OCI-M1 (cell line): ENCODE measurements at regions not wholly inside any gene's neighbourhood (a gene's known extent, or its start where the extent isn't known, plus 50 kb on each side); places are given as distances from the start of the nearest gene placed in this dataset.

Experiments
- DNase-seq: peaks from one replicate; lab custom pipeline; 2025; lab: John Stamatoyannopoulos, UW

DNA sequence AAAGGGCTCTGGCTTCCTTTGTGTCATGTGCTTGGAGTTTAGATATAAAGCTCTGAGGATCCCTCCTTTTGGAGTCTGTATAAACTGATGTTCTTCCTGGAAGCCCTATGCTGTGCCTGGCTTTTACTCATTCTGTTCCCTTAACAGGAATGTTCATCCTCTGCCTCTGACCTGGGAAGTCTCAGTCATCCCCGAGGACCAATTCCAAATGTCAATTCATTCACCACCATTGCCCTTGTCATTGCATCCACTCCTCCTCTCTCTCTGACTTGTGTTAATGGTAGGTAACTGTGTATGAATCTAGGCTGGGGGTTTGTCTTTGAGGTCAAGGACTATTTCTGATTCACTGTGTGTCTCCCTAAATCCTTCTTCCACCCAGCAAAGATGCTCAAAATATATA is 204.2 kb upstream of the CAMK1G start:
- no peak for DNase-seq

DNA sequence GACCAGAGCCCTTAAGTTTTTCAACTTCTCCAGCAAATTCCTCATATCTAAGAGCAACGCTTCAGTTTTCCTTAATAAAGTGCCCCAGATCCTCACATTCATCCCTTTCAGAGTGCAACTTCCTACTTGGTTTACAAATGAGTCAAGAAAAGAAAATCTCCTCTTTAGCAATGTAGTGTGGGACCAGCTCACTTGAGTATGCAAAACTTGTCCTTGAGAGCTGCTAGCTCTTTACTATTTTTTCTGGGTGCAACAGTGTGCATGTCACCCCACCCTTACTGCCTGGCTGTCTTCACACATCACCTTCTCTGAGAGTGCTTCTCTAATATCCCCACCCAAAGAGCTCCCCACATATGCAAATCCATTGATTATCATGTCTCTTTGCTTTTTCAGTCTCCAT is 203.1 kb upstream of the CAMK1G start:
- no peak for DNase-seq

DNA sequence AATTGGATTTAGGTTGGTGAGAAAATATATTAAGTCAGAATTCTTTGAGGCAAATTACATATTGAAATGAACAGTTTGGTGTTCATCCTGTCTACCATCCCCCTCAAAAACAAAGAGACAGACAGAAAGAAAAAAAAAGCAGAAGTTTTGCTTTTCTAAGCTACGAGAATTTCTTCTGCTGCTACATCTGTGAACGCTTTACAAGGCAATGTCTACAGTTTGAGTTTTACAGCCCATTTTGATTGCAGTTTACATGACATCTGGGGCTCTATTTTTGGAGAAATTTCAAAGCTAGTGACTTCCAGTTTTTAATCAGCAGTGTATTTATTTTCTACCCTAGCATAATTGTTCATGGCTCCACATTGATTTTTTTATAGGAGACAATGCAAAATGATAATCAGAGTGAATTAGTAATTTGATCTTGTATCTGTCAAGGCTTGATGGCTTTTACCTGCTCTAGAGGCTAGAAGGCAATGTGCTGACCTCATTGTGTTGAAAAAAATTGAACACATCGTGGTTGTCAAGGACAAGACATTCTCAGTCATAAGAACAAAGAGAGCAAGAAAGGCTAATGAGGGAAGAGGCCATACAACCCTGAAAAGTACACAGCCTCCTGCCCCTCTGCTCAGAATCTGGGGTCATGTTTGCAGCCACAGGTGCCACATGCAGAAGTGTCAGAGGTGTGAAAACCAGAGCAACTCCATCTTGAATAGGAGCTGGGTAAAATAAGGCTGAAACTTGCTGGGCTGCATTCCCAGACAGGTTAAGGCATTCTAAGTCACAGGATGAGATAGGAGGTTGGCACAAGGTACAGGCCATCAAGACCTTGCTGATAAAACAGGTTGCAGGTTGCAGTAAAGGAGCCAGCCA is 201.0 kb upstream of the CAMK1G start:
- DNase-seq = peak; percentile 16

DNA sequence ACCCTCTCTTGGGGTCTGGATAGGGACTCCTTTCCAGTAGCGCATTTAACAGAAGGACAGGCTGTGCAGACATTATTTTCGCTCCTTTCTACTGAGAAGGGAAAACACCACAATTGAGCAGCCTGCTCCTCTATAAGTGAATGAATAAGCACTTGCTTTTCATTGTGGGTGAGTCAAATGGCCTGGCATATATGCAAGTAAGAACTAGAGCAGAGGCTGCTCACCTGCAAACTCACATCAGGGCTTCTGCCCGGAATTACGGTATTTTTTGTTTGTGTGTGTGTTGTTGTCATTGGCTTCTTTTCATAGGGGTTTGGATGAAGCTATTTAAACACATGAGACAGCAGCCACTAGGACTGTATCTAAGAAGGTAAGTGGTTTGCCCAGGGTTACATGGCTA is 200.1 kb upstream of the CAMK1G start:
- DNase-seq = peak; percentile 16

DNA sequence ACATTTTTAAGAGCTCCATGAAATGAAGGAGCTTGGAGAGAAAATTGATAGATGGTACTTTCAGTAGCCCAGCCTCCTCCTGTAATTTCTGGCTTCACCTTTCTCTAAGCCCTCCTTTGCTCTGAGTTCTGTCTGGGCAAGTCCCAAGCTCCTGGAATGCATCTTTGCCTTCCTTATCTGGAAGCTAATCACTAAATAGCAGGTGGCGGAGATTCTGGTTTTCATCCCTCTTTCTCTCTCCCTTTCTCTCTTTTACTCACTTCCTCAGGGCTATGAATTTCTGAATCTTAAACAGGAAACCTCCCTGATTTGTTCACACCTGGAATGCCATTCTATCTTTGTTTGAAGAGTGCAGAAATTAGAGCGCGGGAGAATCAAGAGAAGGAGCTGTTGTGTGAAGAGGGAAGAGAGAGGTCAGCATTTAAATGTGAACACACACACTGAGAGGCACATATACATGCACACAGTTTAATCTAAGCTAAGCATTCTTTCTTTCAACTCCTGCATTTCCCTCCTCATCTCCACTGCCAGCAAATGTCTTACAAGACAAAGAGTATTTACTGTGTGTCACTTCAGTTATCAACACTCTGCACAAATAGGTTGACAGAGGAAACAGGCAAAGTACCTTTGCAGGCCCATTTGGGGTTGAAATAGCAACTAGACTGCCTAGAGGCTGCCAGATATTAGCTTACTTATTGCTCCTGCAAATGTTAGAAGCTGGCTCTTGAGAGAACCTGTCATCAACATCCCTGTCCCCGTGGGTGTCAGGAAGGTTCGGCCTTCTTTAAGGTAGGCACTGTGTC is 199.4 kb upstream of the CAMK1G start:
- no peak for DNase-seq

DNA sequence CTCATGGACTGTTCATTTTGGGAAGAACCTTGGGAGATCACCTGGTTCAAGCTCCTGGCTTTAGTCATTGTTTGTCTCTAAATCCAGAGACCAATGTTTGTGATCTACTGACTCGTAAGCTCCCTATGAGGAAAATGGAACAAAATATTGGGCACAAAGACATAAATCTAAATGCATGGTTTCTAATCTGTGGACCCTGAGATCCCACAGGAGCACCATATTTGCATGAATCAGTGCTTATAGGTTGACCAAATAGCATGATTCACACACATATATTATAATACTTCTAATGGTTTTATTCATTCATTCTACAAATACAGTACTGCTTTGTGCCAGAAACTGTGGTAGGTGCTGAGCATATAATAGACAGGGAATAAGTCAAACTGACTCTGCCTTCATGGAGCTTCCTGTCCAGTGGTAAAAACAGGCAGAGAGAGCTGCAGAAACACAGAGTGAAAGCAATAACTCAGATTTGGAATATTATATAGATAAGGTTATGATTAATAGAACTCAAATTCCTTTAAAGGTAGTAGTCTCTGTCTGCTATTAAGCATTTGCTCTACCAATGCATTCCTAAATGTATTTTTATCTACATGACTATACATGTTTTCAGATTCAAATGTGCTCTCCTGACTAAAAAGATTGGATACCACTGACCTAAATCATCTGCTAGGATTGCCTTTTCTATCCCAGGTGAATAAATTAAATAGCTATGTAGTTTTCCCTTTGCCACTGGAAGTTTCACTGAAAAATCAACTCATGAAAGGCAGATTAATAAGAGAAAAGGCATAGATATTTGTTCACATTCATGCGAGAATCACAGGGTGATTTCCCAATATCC is 198.6 kb upstream of the CAMK1G start:
- no peak for DNase-seq

DNA sequence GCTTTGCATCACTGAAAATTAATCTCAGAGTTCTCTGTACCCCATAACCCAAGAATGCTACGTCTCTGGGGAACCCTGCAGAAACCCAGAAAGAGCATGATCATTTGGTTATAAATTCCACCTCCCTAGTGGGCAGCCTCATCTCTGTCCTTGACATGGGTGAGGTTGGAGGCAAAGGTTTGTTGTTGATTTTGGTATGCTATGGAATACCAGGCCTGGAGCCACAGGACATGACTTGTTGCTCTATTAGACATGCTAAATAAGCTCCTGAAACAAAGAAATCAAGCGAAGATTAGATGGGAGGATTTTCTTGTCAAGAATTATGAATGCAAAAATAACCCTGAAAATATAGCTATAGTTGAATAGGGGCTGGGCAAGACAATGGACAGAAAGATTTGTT is 197.4 kb upstream of the CAMK1G start:
- no peak for DNase-seq

DNA sequence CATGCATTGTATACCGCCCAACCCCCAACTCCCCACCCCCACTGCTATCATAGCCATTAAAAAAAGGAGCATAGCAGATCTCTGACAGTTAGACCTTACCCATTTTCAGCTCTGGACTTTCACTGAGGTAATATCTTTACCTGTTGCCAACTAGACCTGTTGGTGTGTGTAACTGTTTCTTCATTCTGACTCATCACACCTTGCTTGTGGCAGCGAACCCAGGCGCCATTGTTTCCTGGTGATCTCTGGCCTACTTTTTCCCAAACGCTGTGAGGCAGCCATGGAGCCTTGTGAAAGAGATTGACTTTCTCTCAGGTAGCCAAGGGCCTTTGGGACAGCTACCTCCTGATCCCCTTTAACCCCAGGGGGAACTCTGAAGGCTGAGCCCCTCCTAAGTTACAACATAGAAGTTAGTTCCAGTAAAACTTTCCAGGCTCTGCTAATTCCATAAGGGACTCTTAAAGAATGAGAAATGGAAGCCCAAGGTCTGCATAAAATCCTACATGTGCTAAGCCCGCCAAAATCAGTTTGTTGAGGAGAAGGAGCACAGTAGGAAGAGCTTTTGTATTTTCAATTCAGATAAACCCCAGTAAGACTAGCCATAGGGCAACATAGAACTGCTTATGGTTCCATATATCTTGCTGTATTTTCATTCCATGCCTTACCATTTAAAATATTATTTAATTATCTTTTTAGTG is 196.1 kb upstream of the CAMK1G start:
- no peak for DNase-seq

DNA sequence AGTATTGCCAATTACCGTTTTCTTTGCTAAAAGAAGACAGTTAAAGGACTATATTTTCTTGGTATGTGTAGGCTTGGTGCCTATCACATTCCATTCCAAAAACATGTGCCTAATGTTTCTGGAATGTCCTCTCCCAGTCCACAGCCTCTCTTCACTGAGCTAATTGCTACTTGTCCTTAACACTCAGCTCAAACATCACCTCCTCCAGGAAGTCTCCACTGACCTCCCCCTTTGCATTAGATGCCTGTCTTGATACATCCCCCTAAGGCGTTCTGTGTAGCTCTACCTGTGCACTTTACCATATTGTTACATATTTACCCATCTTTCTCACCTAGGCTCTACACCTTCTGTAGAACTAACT is 195.6 kb upstream of the CAMK1G start:
- no peak for DNase-seq

DNA sequence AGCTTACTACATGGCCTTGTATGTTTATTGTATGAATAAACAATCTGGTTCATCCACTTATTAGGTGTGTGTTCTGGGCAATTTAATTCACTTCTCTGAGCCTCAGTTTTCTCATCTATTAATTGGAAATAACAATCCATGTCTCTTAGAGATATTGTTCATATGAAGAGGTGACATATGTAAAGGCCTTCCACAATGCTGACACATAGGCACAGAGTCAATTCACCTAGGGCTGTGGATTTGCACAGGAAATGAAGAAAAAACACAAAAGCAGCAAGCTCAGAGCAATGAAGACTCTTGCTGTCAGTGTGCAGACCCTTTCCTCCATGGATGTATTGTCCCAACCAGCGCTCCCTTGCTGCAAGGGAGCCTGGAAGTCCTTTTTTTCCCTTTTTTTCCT is 195.2 kb upstream of the CAMK1G start:
- no peak for DNase-seq

DNA sequence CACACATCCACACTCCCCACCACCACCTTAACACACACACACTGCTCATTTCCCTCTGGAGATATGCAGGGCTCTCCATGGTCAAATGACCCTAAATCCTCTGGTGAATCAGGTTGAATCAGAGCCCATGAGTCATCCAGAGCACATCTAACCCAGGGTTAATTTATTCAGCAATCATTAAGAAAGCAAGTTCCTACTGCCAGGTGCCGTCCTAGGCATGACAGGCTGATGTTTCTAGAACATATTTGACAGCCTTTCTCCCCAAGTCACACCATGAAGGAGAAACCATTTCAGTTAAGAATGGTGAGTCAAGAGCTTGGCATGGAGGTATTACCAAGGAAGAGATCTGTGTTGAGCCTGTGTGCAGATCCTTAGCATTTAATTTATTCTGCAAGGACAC is 194.3 kb upstream of the CAMK1G start:
- peak; percentile 6 for DNase-seq

DNA sequence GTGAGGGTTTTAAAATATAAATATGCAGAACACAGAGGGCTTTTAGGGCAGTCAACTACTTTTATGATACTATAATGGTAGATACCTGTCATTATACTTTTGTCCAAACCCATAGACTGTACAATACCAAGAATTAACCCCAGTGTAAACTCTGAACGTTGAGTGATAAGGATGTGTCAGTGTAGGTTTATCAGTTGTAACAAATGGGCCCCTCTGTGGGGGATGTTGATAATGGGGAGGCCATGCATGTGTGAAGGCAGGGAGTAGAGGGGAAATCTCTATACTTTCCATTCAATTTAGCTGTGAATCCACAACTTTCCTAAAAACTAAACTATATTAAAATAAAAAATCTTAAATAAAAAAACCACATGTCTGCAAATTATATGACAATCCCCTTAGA is 193.5 kb upstream of the CAMK1G start:
- DNase-seq = peak; percentile 32

DNA sequence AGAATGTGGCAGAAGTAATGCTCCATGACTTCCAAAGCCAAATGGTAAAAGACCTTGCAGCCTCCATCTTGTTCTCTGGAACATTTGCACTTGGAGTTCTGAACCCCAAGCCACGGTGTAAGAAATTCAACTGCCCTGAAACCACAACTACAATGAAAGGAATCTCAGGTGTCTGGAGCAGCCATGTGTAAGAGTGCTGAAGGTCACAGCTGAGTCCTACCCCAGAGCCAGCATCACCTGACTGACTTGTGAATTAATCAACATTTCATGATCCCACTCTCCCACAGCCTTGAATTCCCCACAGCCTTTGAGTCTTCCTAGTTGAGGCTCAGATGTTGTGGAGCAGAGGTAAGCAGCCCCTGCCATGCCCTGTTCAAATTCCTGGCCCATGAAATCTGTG is 192.8 kb upstream of the CAMK1G start:
- no peak for DNase-seq

DNA sequence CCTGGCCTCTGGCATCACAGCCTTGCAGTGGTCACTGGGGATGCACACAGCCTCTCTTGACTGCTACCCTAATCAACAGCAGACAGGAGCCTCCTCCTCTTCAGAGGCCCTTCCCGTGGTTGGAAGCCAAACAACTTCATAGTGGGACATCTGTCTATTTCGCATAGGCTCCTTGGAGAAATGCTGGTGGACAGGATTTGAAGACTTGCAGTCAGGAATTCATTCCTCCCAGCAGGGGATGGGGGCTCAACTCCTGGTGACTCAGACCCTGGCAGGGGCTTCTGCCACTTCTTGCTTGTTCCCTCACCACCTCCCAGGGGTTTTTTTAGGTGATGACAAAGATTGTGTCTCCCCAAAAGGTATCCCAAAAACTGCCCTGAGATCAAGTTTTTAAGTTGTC is 191.7 kb upstream of the CAMK1G start:
- no peak for DNase-seq

DNA sequence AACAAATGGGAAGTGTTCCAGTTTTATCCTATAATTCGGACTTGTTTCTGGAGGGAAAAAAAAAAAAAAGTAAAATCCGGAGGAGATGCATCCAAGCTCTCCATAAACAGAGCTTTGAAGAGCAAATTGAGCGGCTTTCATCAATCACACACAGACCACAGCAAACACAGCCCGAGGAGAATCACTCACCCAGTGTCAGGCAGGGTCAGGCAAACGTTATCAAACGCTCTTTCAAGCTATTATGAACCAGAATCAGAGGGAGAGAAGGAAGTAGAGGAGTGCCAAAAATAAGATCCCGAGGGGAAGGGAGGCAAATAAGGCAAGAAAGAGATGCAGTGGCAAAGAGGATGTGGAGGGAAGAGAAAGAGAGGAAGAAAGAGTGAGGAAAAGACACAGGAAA is 188.3 kb upstream of the CAMK1G start:
- DNase-seq = no peak

DNA sequence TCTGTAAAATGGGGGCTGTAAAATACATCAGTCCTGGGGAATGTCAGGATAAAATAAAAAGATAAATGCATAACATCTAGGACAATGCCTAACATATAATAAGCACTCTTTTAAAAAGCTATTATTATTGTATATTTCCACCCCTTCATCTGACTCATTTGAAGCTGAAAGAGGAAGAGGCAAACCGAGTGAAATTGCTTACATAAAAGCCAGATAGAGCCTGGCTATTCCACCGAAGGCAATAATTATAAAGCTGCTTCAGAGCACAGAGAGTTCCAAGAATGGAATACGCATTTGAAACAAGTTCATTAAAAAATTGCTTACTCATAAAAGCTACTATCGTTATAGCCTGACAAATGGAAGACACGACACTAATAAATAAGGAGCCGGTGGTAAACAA is 186.1 kb upstream of the CAMK1G start:
- DNase-seq = no peak

DNA sequence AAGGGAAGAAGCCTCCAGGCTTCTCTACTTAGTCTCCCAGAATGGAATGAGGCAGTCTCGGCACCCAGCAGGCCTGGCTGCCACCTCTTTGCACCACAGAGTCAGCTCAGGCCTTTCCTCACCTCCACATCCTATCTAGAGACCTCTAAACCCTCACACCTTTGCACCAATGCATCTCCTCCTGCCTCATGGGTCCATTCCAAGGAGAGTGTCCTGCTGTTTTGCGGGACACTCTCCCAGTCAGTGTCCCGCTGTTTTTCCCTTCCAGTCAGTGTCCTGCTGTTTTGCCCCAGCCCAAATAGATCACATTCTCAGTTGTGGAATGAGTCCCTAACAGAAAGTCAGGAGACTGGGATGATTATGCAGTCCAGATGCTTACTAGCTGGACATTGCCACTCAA is 185.6 kb upstream of the CAMK1G start:
- DNase-seq = no peak

DNA sequence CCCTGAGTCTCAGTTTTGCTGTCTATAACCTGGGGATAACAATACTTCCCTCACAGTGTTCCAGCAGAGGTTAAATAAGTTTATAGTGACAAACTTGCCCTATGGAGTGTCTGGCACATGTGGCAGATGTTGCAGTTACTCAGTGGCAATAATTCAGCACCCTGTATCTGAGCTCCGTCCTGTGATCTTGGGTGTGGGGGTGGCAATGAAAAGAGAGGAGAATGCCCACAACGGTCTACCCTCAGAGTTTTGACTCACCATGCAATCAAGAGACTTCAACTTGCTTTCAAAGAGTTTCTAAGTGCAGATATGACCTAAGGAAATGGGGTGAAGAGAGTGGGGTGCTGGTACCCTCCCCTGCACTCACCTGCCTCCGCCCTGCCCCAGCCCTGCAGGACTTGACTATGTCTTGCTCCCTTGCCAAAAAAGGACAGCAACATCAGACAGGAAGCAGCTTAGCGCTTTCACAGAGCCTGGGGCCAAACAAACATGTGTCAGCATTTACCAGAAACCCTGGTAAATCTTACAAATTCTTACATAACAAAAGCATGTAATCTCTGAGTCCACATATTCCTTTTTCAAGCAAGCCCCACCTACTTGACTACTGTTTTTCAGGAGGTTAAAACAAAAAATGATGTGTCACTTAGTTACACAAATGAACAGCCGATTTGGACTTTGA is 185.1 kb upstream of the CAMK1G start:
- peak; percentile 49 for DNase-seq

DNA sequence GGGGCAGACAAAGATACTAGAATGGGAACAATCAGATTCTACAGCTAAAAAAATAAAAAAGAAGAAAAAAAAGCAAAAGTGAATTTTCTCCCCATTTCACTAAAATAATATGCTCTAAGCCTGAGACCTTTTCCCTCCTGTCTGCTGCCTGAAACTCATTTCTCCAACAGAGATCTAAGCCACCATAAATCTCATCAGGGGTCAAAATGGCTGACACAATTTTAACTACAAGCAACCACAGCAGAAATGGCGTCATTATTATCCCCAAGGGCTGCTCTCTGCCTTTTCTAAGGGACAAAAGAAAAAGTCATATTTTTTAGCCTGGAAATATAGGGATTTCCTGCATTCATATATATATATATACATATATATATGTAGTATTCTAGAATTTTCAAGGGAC is 183.7 kb upstream of the CAMK1G start:
- no peak for DNase-seq

DNA sequence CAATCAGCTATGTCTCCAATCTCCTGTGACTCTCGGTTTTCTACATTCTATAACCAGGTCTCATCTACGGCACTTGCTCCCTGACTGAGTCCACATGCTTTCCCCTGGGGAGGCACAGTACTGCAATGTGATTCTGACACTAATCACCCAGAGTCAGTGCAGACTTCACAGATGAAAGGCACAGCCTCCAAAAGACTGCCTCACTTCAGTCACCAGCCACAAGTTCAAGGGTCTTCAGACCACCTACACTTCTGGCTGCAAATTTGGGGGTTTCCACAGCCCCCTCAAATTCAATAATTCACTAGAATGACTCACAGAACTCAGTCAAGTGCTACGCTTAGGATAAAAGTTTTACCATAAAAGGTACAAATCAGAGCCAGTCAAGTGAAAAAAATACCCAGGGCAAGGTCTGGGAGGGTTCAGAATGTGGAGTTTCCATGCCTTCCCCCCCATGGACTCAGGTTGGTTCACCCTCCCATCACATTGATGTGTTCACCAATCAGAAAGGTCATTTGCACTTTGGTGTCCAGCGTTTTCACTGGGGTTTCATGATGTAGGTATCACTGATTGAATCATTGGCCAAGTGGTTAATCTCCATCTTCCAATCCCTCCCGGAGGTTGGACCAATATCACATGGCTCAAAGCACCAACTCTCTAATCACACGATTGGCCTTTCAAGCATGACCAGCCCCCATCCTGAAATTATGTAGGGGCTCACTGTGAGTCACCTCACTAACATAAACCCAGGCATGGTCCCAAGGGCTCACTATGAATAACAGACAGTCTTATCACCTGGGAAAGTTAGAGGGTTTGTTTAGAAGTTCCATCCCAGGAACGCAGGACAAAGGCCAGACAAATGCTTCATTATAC is 182.9 kb upstream of the CAMK1G start:
- no peak for DNase-seq
